GM12873 (cell line): ENCODE measurements at regions not wholly inside any gene's neighbourhood (a gene's known extent, or its start where the extent isn't known, plus 50 kb on each side); places are given as distances from the start of the nearest gene placed in this dataset.

ENCODE experiments used
- TF ChIP-seq, protein P1 (sequence below): IDR thresholded peaks from 2 replicates; pipeline ENCODE4 v1.5.1; 2012; ENCODE audit warnings: low read depth, mild to moderate bottlenecking, moderate library complexity, low read length, control low read depth; ENCODE audit not compliant: insufficient read depth; ENCODE audit errors: missing control alignments

DNA sequence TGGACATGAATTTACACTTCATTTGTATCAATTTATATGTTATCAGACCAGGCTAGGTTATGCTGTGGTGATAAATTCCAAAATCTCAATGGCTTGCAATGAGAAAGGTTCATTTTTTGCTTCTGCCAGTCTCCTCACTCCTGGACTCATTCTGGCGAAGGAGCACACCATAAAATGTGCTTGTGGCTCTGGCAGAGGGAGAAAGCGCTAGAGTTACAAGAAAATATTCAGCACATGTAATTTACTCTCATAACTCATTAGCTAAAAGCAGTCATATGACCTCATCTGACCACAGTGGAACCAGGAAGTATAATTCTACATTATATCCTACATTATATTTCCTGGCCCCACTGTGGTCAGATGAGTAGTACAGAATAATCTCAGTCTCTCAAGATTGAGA lies 193.8 kb downstream of the BCHE start:
- TF ChIP-seq, protein P1, sequence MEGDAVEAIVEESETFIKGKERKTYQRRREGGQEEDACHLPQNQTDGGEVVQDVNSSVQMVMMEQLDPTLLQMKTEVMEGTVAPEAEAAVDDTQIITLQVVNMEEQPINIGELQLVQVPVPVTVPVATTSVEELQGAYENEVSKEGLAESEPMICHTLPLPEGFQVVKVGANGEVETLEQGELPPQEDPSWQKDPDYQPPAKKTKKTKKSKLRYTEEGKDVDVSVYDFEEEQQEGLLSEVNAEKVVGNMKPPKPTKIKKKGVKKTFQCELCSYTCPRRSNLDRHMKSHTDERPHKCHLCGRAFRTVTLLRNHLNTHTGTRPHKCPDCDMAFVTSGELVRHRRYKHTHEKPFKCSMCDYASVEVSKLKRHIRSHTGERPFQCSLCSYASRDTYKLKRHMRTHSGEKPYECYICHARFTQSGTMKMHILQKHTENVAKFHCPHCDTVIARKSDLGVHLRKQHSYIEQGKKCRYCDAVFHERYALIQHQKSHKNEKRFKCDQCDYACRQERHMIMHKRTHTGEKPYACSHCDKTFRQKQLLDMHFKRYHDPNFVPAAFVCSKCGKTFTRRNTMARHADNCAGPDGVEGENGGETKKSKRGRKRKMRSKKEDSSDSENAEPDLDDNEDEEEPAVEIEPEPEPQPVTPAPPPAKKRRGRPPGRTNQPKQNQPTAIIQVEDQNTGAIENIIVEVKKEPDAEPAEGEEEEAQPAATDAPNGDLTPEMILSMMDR, result no peak

DNA sequence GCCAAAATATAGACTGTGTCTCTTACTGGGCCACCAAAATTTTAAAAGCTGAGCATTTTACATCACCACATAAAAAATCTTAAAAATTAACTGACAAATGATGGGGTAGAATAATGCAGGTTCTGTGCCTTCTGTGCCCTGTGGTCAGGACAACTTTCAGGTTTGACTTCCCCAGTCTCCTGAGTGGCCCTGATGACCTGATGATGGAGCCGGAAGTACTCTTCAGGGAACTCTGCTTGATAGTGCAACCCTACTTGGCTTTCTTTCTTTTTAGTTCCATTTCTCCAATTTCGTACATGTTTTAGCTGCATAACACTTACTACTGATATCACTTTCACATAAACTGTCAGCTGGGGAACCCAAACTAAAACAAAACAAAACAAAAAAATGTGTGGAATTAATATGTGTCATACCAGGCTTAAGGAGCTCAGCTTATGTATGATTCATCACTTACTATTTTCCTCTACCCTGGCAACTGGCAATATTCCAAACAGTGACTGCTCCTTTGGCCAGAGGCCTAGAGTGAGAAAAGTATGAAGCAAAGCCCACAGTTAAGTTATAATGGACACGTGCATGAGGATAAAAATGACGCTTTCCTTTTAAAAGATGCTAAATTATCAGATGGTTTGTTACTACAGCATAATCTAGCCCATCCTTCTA lies 194.3 kb downstream of the BCHE start:
- TF ChIP-seq, protein P1, result no peak

DNA sequence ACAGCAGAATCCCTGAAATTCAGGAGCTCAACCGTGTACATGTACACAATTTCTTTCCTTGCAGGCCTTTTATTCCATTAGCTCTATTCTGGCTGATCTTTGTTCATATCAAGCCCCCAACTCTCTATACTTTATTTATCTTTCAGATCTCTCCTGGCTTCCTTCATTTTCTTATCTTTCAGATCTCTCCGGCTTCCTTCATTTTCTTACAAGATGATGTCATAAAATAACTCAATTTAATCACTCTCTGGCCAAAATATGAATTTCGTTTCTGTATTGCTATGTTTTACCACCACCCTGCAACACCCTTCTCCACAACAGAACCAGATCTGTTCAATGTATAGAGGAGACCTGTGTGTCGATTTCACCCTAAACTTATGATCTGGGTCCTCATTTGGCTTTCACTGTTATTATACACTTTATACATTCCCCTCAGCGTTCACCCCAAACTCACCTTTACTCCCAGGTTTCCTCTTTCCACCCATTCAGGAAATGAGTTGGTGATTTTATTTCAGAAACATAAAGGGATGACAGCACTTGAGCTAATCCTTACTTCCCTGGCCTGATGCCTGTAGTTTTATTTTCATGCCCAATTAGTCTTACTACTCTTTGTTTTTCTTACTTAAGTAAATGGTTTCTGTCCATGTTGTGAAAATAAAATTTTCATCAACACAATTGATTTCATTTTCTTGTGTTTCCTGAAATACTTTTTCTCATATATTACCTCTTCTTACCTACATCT lies 195.5 kb downstream of the BCHE start:
- TF ChIP-seq, protein P1, result no peak

DNA sequence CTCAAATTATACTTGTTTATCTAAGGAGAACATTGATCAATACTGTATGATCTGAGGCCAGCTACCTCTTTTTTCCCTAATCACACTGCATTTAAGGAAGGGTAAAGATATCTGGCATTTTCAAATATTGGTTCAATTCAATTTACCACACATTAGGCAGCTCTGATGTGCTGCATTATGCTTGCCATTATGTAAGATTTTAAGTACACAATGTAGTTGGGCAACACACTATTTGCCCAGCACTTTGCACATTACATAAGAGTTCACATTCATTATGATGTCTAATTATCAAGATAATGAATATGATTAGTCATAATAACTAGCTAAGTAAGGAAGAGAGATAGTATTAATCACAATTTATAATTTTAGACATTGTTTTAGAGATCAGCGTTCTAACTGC lies 196.3 kb downstream of the BCHE start:
- TF ChIP-seq, protein P1, result no peak

DNA sequence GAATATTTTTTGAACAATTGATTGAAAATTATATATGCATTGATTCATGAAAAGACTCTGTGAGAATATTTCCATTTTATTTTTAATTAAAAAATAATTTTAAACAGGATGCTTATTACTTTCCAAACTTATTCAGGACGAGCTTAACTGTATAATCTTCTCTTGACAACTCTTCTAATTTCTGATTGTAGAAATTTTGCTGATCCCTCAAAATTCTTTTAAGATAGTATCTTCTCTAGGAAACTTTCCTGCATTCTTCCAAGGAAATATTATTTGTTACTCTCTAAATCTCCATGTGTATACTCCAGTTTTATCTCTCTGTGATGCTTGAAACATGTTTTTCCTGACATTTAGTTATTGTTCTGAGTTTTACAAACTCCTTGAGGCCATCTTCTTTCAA lies 197.2 kb downstream of the BCHE start:
- TF ChIP-seq, protein P1, result no peak

DNA sequence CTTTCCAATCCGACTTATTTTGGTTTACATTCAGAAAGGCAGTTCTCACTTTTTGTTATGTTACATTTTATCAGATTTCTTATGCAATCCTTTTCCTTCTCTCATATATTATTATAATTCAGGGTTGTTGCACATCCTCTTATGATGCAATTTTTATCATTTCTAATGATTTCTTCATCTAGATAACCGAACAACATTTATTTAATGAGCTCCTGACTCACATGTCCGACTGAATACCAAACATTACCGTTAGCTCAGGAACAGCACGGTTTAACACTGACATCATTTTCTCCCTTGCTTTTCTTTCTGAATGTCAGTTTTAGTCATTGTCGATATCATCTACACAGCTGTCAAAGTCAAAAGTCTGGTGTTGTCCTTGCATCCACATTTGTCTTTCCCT lies 199.2 kb downstream of the BCHE start:
- TF ChIP-seq, protein P1, result no peak

DNA sequence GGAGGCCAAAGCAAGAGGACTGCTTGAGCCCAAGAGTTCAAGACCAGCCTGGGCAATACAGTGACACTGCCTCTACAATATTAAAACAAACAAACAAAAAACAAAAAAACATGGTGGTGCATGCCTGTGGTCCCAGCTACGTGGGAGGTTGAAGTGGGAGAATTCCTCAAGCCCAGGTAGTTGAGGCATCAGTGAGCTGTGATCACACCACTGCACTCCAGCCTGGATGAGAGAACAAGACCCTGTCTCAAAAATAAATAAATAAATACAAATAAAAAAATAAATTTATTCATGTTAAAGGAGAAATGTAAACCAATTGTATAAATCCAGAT lies 200.6 kb downstream of the BCHE start:
- TF ChIP-seq, protein P1, result no peak
